ENCODE measurements at regions not wholly inside any gene's neighbourhood (a gene's known extent, or its start where the extent isn't known, plus 50 kb on each side); places are given as distances from the start of the nearest gene placed in this dataset.

DNA sequence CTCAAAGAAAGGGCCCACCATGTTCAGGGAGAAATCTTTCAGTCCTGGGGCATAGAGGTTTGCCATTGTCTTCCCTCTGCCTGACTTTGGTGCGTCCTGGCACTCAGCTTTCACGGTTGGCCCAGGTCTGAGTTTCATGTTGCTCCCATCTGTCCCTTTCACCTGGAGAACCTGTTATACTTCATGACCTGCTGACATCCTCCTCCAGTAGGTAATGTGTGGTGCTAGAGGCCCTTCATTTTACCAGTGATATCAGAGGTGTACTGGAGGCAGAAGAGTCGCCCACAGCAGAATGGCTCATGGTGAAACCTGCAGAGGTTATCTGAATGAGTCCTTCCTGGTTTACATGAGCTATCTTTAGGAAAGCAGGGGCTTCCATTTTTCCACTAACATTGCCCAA, 128.8 kb upstream of the DLX2 start:
- H3K9me3 ChIP-seq (ENCODE audit: control insufficient read depth, insufficient read depth, low read length) = no peaks in the 10 kb centered on the region
- peaks cover 38% of the 10 kb centered on the region for H3K27me3 ChIP-seq (ENCODE audit: control insufficient read depth, insufficient read depth, low read length)
- no peak overlapping the region for H3K4me3 ChIP-seq (ENCODE audit: low read depth, low read length)
- no peak overlapping the region for H3K9ac ChIP-seq (ENCODE audit: low read depth, low read length)
- peak overlapping the region; percentile 62 for H3K27ac ChIP-seq (ENCODE audit: low read depth, low read length)
- no peaks in the 10 kb centered on the region for H3K36me3 ChIP-seq (ENCODE audit: control insufficient read depth, insufficient read depth, low read length)
- peaks cover 24% of the 10 kb centered on the region for H3K4me1 ChIP-seq (ENCODE audit: control insufficient read depth, insufficient read depth, low read length)

DNA sequence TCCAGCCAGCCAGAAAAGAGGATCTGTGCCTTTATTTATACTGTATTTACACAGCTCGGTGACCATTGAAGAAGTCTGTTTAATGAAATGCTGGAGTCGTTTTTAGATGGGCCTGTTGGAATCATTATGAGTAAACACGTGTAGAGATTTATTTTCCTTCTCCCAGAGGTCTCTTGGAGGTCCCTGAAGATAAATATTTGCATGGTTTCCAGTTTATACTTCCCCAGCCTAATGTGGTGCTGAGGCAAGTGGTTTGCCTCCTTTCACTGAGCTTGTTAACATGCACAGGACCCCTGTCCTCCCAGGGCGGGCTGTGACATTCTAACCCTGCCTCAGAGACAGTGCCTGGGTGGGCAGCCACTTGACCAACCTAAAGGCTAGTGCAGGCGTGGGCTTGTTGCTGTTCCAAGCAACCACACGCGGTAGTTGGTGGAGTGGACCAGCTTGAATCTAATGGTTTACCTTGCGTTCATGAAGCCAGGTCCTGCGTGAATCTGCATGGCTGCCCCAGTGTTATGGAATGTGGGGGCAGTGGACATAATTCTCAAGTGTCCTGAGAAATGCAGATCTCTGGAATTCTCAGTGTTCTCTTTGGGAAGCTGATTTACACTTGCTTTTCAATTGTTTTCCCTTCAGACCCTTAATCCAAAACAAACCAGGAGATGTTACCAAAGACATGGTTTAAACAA, 130.2 kb upstream of the DLX2 start:
- Histone ChIP-seq H3K4me3 (ENCODE audit: low read depth, low read length) (no peak overlapping the region), H3K4me1 (ENCODE audit: control insufficient read depth, insufficient read depth, low read length) (peaks cover 24% of the 10 kb centered on the region), H3K36me3 (ENCODE audit: control insufficient read depth, insufficient read depth, low read length) (no peaks in the 10 kb centered on the region), H3K27me3 (ENCODE audit: control insufficient read depth, insufficient read depth, low read length) (peaks cover 43% of the 10 kb centered on the region), H3K27ac (ENCODE audit: low read depth, low read length) (no peak overlapping the region), H3K9ac (ENCODE audit: low read depth, low read length) (no peak overlapping the region), H3K9me3 (ENCODE audit: control insufficient read depth, insufficient read depth, low read length) (no peaks in the 10 kb centered on the region)

DNA sequence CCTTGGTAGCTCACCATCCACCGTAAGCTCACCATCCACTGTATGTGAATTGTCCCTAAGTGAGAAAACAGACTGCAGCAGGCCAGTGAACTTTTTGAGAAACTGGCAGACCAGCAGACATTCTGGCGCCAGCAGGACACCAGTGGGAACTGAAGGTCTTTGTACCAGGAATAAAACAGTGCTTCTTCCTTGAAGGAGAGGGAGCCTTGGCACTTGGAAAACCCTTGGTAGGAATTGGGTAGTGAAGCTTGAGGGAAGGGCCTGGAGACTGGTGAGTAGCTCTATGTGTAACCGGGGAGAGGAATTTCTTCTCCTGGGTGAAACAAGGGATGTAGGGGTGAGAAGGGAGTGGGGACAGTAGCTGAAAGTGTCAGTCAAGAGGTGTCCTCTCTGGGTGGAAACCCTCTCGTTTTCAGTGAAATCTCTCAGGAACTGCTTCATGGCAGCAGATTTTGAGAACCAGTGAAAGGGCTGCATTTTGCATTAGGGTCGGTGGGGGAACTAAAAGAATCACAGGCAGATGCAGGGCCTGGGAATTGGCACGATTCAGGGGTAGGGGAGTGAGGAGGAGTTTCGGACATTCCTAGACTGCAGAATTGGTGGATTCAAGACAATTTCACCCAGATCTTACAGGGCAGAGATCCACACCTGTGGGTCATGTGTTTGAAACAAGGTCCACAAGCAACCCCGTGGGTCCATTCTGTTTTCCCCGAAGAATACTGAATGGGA, 131.5 kb upstream of the DLX2 start:
- Histone ChIP-seq H3K36me3 (ENCODE audit: control insufficient read depth, insufficient read depth, low read length) (no peaks in the 10 kb centered on the region), H3K4me3 (ENCODE audit: low read depth, low read length) (peak overlapping the region; percentile 55), H3K4me1 (ENCODE audit: control insufficient read depth, insufficient read depth, low read length) (peaks cover 24% of the 10 kb centered on the region), H3K9ac (ENCODE audit: low read depth, low read length) (no peak overlapping the region), H3K27ac (ENCODE audit: low read depth, low read length) (no peak overlapping the region), H3K9me3 (ENCODE audit: control insufficient read depth, insufficient read depth, low read length) (no peaks in the 10 kb centered on the region), H3K27me3 (ENCODE audit: control insufficient read depth, insufficient read depth, low read length) (peaks cover 43% of the 10 kb centered on the region)

DNA sequence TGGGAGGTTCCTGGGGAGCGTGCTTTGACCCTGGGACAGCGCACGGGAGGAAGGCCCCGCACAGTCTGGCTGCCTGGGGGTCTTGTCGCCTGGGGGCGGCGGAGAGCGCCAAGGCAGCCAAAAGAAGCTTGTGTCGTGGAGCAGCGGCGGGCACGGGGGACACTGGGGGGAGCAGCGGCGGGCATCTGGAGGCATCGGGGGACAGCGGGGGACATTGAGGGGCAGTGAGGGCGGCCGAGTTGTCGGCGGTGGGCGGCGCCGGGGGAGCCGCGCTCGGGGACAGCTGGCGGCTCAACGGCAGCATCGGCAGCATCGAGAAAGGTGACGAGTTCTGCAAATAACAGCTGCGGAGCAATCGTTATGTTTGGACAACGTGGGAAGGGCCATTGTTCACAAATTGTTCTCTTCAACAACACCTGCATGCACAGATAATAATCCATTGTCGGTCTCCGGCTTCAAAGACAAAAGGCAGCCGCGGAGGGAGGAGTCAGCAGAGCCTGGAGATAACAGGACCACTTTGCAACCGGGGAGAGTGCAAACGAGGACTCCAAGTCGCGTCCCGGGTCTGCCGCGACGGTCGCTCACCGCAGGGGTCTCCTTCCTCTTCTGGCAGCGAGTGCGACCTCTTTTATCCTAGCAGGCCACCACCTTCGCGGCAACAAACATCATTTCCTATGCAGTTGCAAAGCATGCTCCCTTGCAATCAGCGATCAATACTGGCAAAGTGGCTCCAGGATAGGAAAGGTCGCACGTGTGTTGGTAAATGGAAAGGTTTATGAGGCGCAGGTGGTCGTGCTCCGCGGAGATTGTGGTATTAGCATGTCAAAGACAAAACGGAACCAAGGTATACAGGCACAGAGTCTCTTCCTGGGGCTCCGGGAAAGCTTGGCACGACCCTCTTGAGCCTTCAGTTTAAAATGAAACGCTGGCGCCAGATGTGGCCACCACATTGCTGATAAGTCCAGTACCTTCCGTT, 132.3 kb upstream of the DLX2 start:
- Histone ChIP-seq H3K9ac (ENCODE audit: low read depth, low read length) (no peak overlapping the region), H3K27me3 (ENCODE audit: control insufficient read depth, insufficient read depth, low read length) (peaks cover 43% of the 10 kb centered on the region), H3K9me3 (ENCODE audit: control insufficient read depth, insufficient read depth, low read length) (no peaks in the 10 kb centered on the region), H3K4me3 (ENCODE audit: low read depth, low read length) (peak overlapping the region; percentile 55), H3K4me1 (ENCODE audit: control insufficient read depth, insufficient read depth, low read length) (peaks cover 24% of the 10 kb centered on the region), H3K36me3 (ENCODE audit: control insufficient read depth, insufficient read depth, low read length) (no peaks in the 10 kb centered on the region), H3K27ac (ENCODE audit: low read depth, low read length) (peak overlapping the region; percentile 30)

DNA sequence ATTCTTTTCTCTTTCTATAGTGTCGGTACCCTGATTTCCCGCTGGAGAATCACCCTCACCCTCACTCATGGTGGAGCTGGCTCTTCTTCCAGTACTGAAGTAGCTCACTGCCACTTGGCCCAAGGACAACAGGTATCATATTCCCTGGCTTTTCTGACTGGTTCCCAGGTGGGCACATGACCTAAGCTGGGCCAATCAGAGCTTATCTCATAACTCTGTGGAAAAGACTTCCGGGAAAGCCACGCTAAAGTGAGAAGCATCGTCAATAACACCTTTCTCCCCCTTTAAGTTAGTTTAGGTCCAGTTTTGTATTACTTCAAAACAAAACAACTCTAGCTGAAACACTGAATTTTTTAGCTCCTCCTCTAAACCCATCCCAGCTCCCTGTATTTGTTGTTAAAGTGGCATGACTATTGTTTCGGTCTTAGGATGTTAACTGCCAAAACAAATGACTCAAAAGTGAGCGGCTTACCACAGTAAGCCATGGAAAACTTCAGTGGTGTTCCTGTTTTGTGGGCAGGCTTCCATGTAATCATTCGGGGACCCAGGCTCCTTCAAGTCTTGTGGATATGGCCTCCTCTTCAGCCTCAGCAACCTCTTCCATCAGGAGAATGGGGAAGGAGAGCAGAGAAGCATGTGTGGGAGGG, 137.4 kb upstream of the DLX2 start:
- H3K9me3 ChIP-seq (ENCODE audit: control insufficient read depth, insufficient read depth, low read length) = no peaks in the 10 kb centered on the region
- peaks cover 20% of the 10 kb centered on the region for H3K27me3 ChIP-seq (ENCODE audit: control insufficient read depth, insufficient read depth, low read length)
- peaks cover 11% of the 10 kb centered on the region for H3K4me1 ChIP-seq (ENCODE audit: control insufficient read depth, insufficient read depth, low read length)
- no peaks in the 10 kb centered on the region for H3K36me3 ChIP-seq (ENCODE audit: control insufficient read depth, insufficient read depth, low read length)
- no peak overlapping the region for H3K4me3 ChIP-seq (ENCODE audit: low read depth, low read length)
- no peak overlapping the region for H3K9ac ChIP-seq (ENCODE audit: low read depth, low read length)
- H3K27ac ChIP-seq (ENCODE audit: low read depth, low read length) = no peak overlapping the region

DNA sequence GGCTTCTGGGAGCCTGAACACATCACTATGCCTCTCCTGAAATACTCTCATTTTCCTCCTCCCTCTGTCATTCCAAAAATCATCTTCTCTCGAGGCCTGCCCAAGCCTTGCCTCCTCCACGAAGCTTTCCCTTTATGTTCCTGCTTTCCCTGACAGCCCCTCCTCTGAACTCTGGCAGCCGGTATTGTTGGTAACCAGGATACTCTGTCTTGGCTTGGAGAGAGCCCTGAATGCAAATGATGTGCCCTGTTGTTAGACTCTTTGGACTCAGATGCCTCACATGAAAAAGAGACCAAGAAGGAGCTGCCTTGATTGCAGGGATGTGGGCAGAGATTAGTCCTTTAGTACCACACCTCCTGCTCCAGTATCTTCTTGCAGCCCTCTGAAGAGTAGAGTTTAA, 138.5 kb upstream of the DLX2 start:
- Histone ChIP-seq H3K27ac (ENCODE audit: low read depth, low read length) (no peak overlapping the region), H3K27me3 (ENCODE audit: control insufficient read depth, insufficient read depth, low read length) (peaks cover 8% of the 10 kb centered on the region), H3K9me3 (ENCODE audit: control insufficient read depth, insufficient read depth, low read length) (no peaks in the 10 kb centered on the region), H3K4me3 (ENCODE audit: low read depth, low read length) (no peak overlapping the region), H3K9ac (ENCODE audit: low read depth, low read length) (no peak overlapping the region), H3K36me3 (ENCODE audit: control insufficient read depth, insufficient read depth, low read length) (no peaks in the 10 kb centered on the region), H3K4me1 (ENCODE audit: control insufficient read depth, insufficient read depth, low read length) (no peaks in the 10 kb centered on the region)

DNA sequence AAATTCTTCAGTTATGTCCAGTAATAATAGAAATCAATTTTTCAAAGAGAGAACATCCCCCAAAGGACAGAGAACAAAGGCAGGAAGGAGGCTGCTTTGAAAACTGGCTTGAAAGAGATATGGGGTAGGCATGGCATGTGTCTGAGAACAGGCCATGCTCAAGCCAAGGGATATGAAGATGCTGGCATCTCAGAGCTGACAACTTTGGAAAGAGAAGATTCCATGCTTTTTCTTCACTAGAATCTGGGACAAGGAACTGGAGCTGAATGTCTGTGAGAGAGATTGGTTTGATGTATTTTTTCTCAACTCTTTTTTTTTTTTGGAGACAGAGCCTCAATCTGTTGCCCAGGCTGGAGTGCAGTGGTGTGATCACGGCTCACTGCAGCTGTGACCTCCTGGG, 139.8 kb upstream of the DLX2 start:
- H3K9ac ChIP-seq (ENCODE audit: low read depth, low read length) = no peak overlapping the region
- no peaks in the 10 kb centered on the region for H3K36me3 ChIP-seq (ENCODE audit: control insufficient read depth, insufficient read depth, low read length)
- H3K27ac ChIP-seq (ENCODE audit: low read depth, low read length) = no peak overlapping the region
- H3K27me3 ChIP-seq (ENCODE audit: control insufficient read depth, insufficient read depth, low read length) = no peaks in the 10 kb centered on the region
- H3K4me1 ChIP-seq (ENCODE audit: control insufficient read depth, insufficient read depth, low read length) = no peaks in the 10 kb centered on the region
- H3K4me3 ChIP-seq (ENCODE audit: low read depth, low read length) = no peak overlapping the region
- H3K9me3 ChIP-seq (ENCODE audit: control insufficient read depth, insufficient read depth, low read length) = no peaks in the 10 kb centered on the region

DNA sequence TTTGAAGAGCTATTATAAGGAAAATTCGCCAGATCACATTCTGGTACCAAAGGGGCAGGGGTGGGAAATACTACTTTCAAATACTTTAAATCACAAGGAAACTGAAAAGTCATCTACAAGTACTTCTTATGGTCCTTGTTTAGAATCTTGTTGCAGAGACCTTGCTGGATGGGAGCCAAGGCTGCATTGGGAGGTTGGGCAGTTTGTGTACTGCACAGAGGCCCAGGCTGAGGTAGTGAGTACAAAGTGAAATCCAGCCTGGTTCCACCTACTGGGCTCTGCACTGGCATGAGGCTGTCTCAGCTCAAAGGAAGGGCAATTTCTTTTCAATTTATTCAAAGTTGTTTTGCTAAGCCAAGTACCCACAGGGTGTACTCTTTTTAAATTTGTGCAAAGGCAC, 140.3 kb upstream of the DLX2 start:
- Histone ChIP-seq H3K36me3 (ENCODE audit: control insufficient read depth, insufficient read depth, low read length) (no peaks in the 10 kb centered on the region), H3K9me3 (ENCODE audit: control insufficient read depth, insufficient read depth, low read length) (no peaks in the 10 kb centered on the region), H3K27ac (ENCODE audit: low read depth, low read length) (no peak overlapping the region), H3K4me1 (ENCODE audit: control insufficient read depth, insufficient read depth, low read length) (no peaks in the 10 kb centered on the region), H3K27me3 (ENCODE audit: control insufficient read depth, insufficient read depth, low read length) (no peaks in the 10 kb centered on the region), H3K9ac (ENCODE audit: low read depth, low read length) (no peak overlapping the region), H3K4me3 (ENCODE audit: low read depth, low read length) (no peak overlapping the region)

DNA sequence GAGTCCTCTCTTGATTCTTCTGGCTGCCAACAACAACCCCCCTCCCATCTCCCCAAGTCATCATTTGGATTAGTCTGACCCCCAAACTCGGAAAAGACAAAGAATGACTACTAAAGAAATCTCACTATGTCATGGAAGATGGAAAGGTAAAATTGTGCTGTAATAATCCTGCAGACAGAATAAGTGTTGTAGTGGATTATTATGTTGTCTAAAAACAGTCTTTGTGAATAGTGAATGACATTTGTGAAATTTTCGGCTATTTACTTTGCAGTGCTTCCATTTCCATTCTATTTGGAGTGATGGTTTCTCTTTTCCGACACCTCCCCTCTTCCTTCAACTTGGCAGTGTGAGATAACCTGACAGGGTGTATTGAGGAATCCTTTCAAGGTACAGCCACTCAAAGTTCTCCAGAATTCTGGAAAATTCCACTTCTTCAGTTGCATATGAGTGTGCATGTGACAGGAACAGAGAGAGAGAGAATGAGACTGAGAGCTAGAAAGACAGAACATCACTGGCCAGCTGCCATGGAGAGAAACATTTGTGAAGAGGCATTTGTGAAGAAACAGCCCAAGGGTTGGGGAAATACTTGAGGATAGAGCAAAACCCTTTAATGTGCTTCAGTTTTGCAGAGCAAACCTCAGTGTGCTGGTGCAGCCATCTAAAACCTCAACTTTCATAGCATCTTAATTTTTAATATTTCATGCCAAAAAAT, 141.9 kb upstream of the DLX2 start:
- peaks cover 7% of the 10 kb centered on the region; the same call in 1 of the 2 replicates for H3K4me1 ChIP-seq (ENCODE audit: control insufficient read depth, insufficient read depth, low read length)
- no peaks in the 10 kb centered on the region for H3K9me3 ChIP-seq (ENCODE audit: control insufficient read depth, insufficient read depth, low read length)
- no peaks in the 10 kb centered on the region for H3K36me3 ChIP-seq (ENCODE audit: control insufficient read depth, insufficient read depth, low read length)
- no peak overlapping the region for H3K4me3 ChIP-seq (ENCODE audit: low read depth, low read length)
- H3K27me3 ChIP-seq (ENCODE audit: control insufficient read depth, insufficient read depth, low read length) = no peaks in the 10 kb centered on the region
- no peak overlapping the region for H3K9ac ChIP-seq (ENCODE audit: low read depth, low read length)
- H3K27ac ChIP-seq (ENCODE audit: low read depth, low read length) = no peak overlapping the region

DNA sequence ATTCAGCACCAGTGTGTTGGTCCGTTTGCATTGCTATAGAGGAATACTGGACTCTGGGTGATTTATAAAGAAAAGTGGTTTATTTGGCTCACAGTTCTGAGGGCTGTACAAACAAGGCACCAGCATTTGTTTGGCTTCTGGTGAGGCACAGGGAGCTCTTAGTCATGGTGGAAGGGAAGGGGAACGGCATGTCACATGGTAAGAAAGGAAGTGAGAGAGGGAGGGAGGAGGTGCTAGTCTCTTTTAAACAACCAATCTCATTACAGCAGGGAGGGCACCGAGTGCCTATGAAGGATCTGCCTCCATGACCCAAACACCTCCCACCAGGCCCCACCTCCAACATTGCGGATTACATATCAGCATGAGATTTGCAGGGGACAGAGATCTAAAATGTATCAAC, 143.9 kb upstream of the DLX2 start:
- H3K9me3 ChIP-seq (ENCODE audit: control insufficient read depth, insufficient read depth, low read length) = no peaks in the 10 kb centered on the region
- H3K36me3 ChIP-seq (ENCODE audit: control insufficient read depth, insufficient read depth, low read length) = no peaks in the 10 kb centered on the region
- no peaks in the 10 kb centered on the region for H3K27me3 ChIP-seq (ENCODE audit: control insufficient read depth, insufficient read depth, low read length)
- peak overlapping the region; percentile 17 for H3K27ac ChIP-seq (ENCODE audit: low read depth, low read length)
- no peak overlapping the region for H3K9ac ChIP-seq (ENCODE audit: low read depth, low read length)
- peaks cover 16% of the 10 kb centered on the region for H3K4me1 ChIP-seq (ENCODE audit: control insufficient read depth, insufficient read depth, low read length)
- H3K4me3 ChIP-seq (ENCODE audit: low read depth, low read length) = no peak overlapping the region
